ENCODE measurements at regions not wholly inside any gene's neighbourhood (a gene's known extent, or its start where the extent isn't known, plus 50 kb on each side); places are given as distances from the start of the nearest gene placed in this dataset.
"Not testable (repeated sequence)": the region's sequence is repeated elsewhere in the genome, so short reads cannot be mapped to it uniquely, and the experiment has no call there.

DNA sequence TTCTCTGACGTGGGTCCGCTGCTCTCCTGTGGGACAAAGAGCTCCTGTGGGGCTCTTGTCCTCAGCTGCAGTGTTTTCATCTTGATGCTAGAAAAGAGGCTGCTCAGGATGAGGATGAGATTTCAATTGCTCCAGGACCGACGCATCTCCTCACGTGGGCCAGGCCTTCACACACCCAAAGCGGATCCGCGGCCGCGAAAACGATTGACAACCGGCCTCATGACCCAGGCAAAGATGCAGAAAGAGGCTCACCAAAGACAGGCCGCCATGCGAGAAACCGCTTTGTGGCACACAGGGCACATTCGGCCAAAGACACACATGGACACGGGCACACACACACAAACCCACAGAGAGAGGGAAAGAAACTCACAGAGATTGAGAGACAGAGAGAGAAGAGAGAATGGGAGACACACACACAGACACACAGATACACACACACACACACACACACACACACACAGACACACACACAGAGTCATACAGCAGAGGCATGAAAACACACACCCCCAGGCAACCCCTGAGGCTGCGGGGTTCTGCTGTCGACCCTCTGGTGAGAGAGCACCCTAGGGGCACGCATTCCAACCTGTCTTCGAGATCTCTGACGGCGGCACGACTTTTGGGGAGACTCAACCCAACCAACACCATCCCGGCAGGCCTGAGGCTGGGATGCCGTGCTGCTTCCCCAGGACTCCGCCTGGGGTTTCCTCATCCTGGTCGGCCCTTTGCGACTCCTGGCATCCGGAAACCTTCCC lies 168.5 kb upstream of the ZNF337 start:
- DNase-seq (ENCODE audit: low spot score) = not testable (repeated sequence)

DNA sequence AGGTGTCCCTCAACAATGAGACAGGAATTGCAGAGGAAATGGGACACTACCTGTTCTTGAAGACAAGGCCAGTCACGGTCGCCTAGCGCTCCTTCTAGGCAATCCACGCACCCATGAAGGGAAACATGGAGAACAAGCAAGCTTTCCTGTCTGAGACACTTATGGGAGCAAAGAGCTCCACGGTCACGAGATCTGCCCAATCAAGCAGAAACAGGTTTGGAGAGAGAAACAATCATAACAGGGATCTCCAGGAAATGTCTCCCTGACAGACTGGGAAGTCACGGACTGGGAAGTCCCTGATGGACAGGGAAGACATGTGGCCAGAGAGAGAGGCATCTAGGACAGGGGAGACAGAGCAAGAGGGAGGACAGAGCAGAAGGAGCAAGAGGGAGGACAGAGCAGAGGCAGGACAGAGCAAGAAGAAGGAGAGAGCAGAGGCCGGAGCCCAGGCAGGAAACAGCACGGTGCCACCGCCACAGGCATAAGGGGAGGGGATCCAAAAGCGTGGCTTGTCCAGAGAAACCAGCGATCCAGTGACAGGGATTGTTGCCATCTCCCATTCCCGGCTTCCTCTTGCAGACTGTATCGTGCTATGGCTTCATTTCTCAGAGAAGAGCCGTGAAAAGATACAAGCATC lies 167.8 kb upstream of the ZNF337 start:
- no peak for DNase-seq (ENCODE audit: low spot score)

DNA sequence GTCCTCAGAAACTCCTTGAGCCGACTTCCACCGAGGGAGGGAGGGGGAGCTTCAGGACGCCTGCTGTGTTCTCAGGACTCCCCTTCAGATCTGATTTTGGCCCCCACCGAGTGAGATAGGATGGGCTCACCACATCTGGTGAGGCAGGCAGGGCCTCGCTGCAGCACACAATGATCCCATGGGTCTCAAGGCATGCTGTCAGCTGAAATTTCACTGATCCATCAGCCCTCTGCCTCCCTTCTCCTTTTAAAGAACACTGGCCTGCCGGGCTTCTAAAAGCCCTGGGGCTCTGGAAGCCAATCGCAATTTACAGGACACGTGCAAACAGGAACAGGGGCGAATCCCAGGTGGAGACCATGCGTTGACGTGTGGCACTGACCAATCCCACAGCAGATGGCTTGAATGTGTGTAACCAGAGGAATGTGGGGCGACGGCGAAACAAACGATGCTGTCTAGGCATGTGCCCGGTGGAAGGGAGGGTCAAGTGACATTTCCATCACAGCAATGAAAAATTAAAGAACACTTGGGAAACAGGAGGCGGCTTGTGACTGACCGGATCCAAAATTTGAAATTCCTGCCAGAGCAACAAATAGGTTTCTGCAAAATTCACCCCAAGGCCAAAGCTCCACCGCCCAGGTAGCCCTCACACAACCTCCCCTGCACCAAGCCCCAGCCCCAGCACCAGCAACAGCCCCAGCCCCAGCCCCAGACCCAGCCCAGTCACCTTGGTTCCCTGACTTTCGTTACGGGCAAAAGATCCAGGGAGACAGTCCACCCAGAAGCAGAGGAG lies 167.1 kb upstream of the ZNF337 start:
- no peak for DNase-seq (ENCODE audit: low spot score)

DNA sequence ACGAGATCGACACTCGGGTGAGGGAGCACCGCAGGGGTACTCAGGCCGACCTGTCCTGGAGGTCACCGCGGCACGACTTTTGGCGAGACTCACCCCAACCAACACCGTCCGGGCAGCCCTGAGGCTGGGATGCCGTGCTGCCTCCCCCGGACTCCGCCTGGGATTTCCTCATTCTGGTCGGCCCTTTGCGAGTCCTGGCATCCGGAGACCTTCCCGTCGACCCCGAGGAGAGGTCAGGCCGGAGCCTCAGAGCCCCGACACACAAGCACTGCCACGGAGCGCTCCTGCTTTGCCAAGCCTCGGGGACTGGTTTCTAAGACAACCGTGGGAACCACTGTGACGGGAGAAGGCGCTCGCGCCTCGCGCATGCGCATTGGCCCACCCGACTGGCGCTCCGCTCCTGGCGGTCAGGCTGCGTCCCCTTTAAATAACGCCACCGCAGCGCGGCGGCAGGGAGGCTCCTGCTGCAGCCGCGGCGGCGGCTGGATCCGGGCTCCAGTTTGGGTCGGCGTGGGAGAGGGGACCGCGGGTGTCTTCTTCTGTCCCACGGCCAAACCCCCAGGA lies 166.4 kb upstream of the ZNF337 start:
- DNase-seq (ENCODE audit: low spot score) = peak; percentile 68

DNA sequence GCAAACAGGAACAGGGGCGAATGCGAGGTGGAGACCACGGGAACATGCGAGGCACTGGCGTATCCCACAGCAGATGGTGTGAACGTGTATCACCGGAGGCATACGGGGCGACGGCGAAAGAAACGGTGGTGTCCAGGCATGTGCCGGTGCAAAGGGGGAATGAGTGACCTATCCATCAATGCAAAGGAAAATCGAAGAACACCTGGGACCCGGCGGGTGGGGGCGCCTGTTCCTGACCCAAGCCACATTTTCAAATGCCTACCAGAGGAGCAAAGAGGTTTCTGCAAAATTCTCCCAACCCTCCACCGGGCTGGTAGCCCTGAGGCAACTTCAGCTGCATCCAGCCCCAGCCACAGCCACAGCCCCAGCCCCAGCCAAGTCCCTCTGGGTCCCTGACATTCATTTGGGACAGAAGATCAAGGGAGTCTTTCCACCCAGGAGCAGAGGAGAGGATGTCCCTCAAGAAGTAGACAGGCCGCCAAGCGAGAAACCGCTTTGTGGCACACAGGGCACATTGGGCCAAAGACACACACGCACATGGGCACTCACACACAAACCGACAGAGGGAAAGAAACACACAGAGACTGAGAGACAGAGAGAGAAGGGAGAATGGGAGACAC lies 164.0 kb upstream of the ZNF337 start:
- DNase-seq (ENCODE audit: low spot score) = no peak

DNA sequence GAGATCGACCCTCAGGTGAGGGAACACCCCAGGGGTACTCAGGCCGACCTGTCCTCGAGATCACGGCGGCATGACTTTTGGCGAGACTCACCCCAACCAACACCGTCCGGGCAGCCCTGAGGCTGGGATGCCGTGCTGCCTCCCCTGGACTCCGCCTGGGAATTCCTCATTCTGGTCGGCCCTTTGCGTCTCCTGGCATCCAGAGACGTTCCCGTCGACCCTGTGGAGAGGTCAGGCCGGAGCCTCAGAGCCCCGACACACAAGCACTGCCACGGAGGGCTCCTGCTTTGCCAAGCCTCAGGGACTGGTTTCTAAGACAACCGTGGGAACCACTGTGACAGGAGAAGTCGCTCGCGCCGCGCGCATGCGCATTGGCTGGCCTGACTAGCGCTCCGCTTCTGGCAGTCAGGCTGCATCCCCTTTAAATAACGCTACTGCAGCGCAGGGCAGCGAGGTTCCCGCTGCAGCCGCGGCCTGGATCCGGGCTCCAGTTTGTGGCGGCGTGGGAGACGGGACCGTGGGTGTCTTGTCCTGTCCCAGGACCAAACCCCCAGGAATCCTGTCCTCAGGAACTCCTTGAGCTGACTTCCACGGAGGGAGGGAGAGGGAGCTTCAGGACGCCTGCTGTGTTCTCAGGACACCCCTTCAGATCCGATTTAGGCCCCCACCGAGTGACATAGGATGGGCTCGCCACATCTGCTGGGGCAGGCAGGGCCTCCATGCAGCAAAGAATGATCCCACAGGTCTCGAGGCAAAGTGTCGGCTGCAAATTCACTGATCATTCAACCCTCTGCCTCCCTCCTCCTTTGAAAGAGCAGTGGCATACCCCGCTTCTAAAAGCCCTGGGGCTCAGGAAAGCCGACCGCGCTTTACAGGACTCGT lies 163.2 kb upstream of the ZNF337 start:
- DNase-seq (ENCODE audit: low spot score) = no peak

DNA sequence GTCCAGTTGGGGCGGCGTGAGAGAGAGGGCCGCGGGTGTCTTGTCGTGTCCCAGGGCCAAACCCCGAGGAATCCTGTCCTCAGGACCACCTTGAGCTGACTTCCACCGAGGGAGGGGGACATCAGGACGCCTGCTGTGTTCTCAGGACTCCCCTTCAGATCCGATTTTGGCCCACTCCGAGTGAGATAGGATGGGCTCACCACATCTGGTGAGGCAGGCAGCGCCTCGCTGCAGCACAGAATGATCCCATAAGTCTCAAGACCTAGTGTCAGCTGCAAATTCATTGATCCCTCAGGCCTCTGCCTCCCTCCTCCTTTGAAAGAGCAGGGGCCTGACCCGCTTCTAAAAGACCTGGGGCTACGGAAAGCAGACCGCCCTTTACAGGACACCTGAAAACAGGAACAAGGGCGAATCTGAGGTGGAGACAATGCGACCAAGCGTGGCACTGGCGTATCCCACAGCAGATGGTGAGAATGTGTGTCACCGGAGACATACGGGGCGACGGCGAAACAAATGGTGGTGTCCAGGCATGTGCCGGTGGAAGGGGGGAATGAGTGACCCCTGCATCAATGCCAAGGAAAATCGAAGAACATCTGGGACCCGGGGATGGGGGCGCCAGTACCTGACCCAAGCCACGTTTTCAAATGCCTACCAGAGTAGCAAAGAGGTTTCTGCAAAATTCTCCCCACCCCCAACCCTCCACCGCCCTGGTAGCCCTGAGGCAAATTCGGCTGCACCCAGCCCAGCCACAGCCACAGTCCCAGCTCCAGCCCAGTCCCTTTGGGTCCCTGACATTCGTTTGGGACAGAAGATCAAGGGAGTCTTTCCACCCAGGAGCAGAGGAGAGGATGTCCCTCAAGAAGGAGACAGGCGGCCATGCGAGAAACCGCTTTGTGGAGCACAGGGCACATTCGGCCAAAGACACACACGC lies 162.1 kb upstream of the ZNF337 start:
- no peak for DNase-seq (ENCODE audit: low spot score)

DNA sequence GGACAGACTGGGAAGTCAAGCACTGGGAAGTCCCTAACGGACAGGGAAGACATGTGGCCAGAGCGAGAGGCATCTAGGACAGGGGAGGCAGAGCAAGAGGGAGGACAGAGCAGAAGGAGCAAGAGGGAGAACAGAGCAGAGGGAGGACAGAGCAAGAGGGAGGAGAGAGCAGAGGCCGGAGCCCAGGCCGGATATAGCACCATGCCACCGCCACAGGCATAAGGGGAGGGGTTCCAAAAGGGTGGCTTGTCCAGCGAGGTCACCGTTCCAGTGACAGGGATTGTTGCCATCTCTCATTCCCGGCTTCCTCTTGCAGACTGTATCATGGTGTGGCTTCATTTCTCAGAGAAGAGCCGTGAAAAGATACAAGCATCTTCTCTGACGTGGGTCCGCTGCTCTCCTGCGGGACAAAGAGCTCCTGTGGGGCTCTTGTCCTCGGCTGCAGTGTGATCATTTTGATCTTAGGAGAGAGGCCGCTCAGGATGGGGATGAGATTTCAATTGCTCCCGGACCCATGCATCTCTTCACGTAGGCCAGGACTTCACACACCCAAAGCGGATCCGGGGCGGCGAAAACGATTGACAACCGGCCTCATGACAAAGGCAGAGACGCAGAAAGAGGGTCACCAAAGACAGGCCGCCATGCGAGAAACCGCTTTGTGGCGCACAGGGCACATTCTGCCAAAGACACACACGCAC lies 160.6 kb upstream of the ZNF337 start:
- DNase-seq (ENCODE audit: low spot score) = not testable (repeated sequence)

DNA sequence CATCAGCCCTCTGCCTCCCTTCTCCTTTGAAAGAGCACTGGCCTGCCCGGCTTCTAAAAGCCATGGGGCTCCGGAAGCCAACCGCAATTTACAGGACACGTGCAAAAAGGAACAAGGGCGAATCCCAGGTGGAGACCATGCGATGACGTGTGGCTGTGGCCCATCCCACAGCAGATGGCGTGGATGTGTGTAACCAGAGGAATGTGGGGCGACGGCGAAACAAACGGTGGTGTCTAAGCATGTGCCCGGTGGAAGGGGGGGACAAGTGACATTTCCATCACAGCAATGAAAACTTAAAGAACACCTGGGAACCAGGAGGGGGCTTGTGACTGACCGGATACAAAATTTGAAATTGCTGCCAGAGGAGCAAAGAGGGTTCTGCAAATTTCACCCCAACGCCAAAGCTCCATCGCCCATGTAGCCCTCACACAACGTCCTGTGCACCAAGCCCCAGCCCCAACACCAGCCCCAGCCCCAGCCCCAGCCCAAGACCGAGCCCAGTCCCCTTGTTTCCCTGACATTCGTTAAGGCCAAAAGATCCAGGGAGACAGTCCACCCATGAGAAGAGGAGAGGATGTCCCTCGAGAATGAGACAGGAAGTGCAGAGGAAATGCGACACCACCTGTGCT lies 159.7 kb upstream of the ZNF337 start:
- DNase-seq (ENCODE audit: low spot score) = no peak

DNA sequence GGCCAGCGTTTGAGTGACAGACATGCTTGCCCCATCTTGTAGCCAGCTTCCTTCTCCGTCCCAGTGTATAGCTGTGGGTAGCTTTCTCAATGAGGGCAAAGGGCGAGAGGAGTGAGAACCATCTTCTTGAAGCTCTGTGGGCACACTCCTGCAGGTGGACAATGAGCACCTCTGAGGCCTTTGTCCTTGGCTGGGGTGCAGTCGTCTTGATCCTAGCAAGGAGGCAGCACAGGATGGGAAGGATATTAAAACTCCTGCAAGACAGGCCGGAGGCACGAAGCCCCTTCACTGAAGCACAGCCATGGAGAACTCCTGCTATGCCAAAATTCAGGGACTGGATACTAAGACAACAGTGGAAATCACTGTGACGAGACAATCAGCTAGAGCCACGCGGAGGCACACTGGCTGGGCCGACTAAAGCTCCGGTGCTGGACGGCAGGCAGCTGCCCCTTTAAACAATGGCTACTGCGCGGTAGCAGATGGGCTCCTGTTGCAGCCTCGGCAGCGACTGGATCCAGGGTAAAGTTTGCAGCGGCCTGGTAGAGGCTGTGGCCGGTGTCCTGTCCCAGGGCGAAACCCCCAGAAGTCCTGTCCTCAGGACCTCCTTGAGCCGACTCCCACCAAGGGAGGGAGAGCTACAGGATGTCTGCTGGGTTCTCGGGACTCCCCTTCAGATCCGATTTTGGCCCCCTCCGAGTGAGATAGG lies 159.0 kb upstream of the ZNF337 start:
- not testable (repeated sequence) for DNase-seq (ENCODE audit: low spot score)

DNA sequence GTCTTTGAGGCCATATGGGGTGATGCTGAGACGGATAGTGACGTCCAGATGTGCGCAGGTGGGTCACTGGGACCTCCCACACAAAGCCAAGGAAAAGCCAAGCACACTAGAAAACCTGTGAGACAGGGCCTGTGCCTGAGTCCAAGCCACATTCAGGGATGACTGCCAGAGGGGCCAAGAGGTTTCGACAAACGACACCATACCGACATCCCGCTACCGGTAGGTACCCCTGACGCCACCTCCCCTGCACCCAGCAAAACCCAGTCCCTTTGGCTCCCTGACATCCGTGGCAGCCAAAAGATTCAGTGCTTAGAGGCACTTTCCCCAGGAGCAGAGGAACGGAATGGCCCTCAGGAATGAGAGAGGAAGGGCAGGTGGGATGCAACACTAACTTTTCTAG lies 158.0 kb upstream of the ZNF337 start:
- not testable (repeated sequence) for DNase-seq (ENCODE audit: low spot score)

DNA sequence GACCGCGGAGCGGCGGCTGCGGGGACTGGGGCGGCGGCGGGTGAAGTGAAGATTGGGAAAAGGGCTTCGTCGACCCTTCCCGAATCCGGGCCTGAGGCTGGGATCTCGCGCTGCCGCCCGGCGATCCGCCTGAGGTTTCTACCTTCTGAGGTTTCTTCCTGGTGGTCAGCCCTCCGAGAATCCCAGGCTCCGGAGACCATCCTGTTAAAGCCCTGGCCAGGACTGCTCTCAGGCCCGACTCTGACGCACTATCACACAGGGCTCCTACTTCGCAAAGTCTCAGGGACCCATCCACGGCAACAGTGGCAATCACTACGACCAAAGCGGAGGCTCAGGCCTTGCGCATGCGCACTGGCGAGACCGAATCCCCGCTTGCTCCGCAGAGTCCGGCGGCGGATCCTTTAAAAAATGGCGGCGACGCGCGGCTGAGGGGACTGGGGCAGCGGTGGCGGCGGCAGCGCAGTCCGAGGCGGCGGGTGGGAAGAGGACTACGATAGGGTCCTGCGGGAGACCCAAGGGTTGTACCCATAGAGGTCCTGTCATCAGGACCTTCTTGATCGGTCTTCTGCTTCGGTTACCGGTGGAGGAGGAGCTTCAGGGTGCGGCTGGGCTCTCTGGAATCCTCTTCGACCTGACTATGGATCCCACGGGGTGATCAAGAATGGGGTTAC lies 157.2 kb upstream of the ZNF337 start:
- peak; percentile 87 for DNase-seq (ENCODE audit: low spot score)

DNA sequence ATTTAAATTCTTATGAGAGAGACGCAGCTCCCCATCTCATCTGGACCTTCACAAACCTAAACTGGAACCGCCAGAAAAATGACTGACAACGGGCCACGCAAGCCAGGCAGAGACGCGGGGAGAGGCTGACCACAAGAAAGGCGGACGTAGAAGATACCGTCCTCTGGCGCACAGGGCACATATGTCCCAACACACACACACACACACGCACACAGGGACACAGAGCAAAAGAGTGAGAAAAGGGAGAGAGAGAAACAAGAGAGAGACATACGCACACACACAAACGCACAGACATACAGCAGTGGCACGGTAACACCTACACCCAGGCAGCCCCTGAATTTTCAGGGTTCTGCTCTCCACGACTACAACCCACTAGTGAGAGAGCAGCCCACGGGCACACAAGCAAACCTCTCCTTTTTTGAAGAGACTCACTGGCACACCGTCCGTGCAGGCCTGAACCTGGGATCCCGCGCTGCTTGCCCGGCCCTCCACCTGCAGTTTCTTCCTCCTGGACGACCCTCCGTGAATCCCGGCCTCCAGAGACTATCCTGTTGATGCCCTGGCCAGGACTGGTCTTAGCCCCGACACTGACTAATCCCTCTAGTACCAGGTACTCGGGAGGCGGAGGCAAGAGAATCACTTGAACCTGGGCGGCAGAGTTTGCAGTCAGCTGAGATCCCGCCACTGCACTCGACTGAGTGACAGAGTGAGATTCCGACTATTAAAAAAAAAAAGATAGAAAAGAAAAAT lies 156.5 kb upstream of the ZNF337 start:
- DNase-seq (ENCODE audit: low spot score) = not testable (repeated sequence)

DNA sequence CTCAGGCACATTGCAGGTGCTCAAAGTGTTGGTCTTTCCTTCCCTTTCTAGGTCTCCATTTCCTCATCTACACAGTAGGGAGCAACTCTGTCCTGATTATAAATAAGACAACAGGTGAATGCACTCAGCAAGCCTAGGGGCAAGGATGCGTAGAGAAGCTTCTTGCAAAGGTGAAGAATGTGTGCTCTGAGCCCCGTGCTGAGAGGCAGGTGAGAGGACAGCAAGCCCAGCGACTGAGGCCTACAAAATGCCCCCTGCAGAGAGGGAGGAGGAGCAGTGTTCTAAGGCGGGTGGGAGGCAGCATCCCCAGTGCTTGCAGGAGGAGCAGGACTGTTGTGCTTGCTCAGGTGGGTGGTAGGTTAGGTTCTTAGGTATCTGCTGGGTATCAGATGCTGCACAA lies 153.5 kb upstream of the ZNF337 start:
- not testable (repeated sequence) for DNase-seq (ENCODE audit: low spot score)

DNA sequence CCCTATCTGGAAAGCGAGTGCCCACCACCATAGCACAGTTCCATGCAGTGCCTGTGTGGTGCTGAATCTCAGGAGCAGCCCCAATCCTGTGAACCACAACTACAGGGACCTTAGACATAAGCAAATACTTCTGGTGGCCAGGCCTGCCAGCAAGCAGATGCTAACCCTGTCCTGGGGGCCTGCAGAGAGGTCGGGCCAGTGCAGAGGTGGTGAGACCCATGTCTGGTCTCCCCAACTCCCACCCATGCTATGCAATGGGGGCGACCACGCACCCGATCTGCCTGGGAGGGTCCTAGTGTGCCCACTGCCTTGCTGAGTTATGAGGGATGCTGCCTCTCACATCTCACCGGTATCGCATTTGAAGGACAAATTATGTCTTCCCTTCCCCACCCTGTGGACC lies 151.6 kb upstream of the ZNF337 start:
- no peak for DNase-seq (ENCODE audit: low spot score)

DNA sequence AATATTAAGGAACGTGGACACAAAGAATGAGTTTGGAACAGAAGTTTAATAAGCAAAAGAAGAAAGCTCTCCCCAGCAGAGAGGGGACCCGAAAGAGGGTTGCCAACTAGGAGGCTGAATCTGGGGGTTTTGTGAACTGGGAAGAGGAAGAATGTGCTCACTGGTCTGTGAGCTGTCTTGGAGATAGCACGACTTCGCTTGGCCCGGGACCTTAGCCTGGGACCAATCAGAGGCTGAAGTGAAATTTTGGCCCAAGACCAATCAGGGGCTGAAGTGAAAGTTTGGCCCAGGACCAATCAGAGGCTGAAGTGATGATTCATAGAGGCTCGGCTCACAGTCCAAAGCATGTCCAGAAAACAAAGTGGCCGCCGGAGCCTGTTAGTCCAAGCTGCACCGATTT lies 148.0 kb upstream of the ZNF337 start:
- not testable (repeated sequence) for DNase-seq (ENCODE audit: low spot score)

DNA sequence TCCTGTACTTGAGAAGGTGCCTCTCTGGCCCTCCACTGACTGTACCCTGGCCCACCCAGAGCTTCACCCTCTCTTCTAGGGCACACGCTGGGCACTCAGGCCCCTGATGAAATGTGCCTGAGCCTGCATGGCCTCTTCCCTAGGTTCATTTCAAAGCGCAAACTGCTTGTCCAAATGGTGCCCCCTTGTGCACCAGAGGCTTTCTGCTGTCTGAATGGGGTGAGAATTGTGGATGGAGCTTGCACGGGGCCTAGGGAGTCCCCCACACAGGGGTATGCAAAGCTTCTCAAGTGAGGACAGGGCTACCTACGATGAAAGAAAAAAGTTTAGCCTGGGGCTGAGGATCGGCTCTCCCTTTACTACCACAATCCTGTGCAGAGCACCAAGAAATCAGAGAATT lies 116.9 kb upstream of the ZNF337 start:
- DNase-seq (ENCODE audit: low spot score) = not testable (repeated sequence)

All from HuH-7 (cell line).